Ectodermal cell (in vitro differentiated cells): ENCODE measurements at regions not wholly inside any gene's neighbourhood (a gene's known extent, or its start where the extent isn't known, plus 50 kb on each side); places are given as distances from the start of the nearest gene placed in this dataset.
"Not testable (repeated sequence)": the region's sequence is repeated elsewhere in the genome, so short reads cannot be mapped to it uniquely, and the experiment has no call there.

ENCODE experiments used
- H3K27ac ChIP-seq: 2 replicates; pipeline ENCODE4 v1.7.0; 2013; ENCODE audit warnings: mild to moderate bottlenecking, low read depth, low read length; ENCODE audit not compliant: insufficient read depth, poor library complexity, severe bottlenecking
- H3K27me3 ChIP-seq: 2 replicates; pipeline ENCODE4 v1.7.0; 2013; ENCODE audit warnings: mild to moderate bottlenecking, low read length; ENCODE audit not compliant: insufficient read depth, control insufficient read depth, poor library complexity, severe bottlenecking
- H3K36me3 ChIP-seq: one replicate; pipeline ENCODE4 v1.7.0; 2013; ENCODE audit warnings: low read length; ENCODE audit not compliant: control insufficient read depth, insufficient read depth
- H3K4me1 ChIP-seq: one replicate; pipeline ENCODE4 v1.7.0; 2013; ENCODE audit warnings: low read length; ENCODE audit not compliant: control insufficient read depth, insufficient read depth
- H3K4me3 ChIP-seq: 2 replicates; pipeline ENCODE4 v1.7.0; 2013; ENCODE audit warnings: low read depth, low read length, control low read depth; ENCODE audit not compliant: insufficient read depth
- H3K9me3 ChIP-seq: 2 replicates; pipeline ENCODE4 v1.7.0; 2013; ENCODE audit warnings: mild to moderate bottlenecking, low read length, moderate library complexity; ENCODE audit not compliant: control insufficient read depth
- WGBS, 2 experiments: methylation state at CpG; one replicate each; pipeline ENCODE4 v1.1.7; 2013; ENCODE audit warnings: missing lambda C conversion rate in 2 of 2; 5-methylcytosine and 5-hydroxymethylcytosine counted together

DNA sequence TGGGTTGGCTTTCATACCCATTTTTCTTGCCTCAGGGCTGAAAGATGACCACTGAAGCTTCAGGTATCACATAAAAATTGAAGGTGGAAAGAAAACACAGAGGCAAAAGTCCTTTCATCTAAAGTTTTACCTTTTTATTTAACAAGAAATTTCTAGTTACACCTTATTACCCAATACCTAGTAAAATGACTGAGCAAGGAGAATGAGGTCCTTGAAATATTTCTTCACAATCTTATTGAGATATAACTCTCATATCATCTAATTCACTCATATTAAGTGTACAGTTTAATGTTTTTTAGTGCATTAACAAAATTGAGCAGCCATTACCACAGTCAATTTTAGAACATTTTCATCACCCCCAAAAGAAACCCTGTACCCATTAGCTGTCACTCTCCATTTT lies 112.9 kb upstream of the ADTRP start:
- Histone ChIP-seq H3K27me3 (no peaks in the 10 kb centered on the region), H3K27ac (no peak overlapping the region), H3K4me3 (no peak overlapping the region), H3K4me1 (no peaks in the 10 kb centered on the region), H3K36me3 (no peaks in the 10 kb centered on the region), H3K9me3 (no peaks in the 10 kb centered on the region)

DNA sequence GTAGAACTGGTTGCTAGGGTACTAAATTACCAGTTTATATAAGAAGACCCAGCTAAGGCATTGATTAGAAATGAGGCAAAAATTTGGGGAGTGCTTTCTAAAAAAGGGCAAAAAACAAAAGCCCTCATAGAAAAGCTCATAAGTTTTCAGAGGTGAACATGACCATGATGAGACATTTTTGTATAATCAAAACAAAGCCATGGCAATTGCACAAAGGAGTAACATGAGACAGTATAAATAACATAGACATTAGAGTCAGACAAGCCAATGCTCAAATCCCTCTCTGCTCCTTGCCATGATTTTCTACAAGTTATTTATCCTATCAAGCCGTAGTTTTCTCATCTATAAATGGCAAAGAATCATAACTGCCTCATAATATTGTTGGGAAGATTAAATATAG lies 112.2 kb upstream of the ADTRP start:
- no peaks in the 10 kb centered on the region for H3K36me3 ChIP-seq
- no peaks in the 10 kb centered on the region for H3K4me1 ChIP-seq
- no peak overlapping the region for H3K4me3 ChIP-seq
- H3K27ac ChIP-seq, result no peak overlapping the region
- H3K27me3 ChIP-seq, result no peaks in the 10 kb centered on the region
- H3K9me3 ChIP-seq, result no peaks in the 10 kb centered on the region
- 71% methylated on average over 1 of the region's 1 CpG; no CpG with 5 or more reads in 1 of the 2 experiments for WGBS, 2 experiments

DNA sequence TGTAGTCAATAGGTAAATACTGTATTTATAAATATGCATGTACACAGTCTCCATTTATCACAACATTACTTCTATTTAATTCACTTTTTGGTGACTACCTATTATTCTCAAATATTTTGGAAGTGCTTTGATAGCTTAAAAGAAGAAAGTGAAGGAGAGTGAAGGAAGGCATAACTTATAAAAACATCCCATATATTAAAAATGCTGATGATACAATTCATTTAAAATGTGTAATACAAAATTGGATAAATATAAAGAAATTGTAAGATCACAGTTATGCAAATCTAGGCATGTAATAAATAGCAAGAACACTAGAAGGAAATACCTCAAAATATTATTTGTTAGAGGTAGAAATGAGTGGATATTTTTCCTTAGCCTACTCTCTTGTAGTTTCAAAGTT lies 111.6 kb upstream of the ADTRP start:
- H3K4me3 ChIP-seq, result no peak overlapping the region
- no peak overlapping the region for H3K27ac ChIP-seq
- H3K27me3 ChIP-seq, result no peaks in the 10 kb centered on the region
- no peaks in the 10 kb centered on the region for H3K4me1 ChIP-seq
- no peaks in the 10 kb centered on the region for H3K36me3 ChIP-seq
- H3K9me3 ChIP-seq, result no peaks in the 10 kb centered on the region

DNA sequence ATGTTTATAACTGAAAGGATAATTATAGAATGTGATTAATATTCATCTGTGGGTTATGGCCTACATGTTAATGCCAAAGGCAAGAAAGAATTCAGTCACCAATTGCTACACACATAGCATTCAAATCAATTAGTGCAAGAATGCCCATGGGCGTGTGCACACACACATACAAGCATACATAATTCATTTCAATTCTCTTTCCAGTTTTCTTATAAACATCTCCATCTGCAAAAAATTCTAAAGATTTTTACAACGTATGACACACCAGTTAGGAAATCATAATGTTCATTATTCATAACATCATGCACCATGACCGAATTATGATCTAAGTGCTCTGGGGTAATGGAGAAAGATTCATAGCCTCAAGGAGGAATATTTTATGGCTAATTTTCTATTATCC lies 111.0 kb upstream of the ADTRP start:
- no peaks in the 10 kb centered on the region for H3K36me3 ChIP-seq
- no peak overlapping the region for H3K4me3 ChIP-seq
- no peak overlapping the region for H3K27ac ChIP-seq
- H3K9me3 ChIP-seq, result no peaks in the 10 kb centered on the region
- H3K27me3 ChIP-seq, result no peaks in the 10 kb centered on the region
- WGBS, 2 experiments, result 94 to 95% methylated on average over 2 of the region's 3 CpGs
- no peaks in the 10 kb centered on the region for H3K4me1 ChIP-seq

DNA sequence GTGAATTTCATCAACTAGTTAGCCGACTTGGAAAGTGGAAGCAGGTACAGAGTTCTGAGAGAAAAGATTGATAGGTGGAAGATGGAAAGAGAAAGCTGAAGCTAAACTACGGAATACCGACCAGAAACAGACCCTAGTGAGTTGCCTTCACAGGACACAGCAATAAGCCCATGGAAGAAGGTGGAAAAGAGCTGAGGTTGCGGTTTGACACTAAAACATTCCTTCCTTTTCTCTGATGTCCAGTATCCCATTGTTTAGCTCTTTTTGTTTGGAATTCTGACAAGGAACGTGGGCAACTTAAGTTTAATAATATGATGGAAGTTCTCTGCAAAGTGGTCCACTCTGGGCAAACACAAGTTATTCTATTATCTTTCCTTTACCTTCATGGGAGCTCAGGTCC lies 110.1 kb upstream of the ADTRP start:
- Histone ChIP-seq H3K27ac (no peak overlapping the region), H3K9me3 (no peaks in the 10 kb centered on the region), H3K36me3 (no peaks in the 10 kb centered on the region), H3K27me3 (no peaks in the 10 kb centered on the region), H3K4me3 (no peak overlapping the region), H3K4me1 (no peaks in the 10 kb centered on the region)
- 93 to 97% methylated on average over 4 to 5 of the region's 5 CpGs for WGBS, 2 experiments

DNA sequence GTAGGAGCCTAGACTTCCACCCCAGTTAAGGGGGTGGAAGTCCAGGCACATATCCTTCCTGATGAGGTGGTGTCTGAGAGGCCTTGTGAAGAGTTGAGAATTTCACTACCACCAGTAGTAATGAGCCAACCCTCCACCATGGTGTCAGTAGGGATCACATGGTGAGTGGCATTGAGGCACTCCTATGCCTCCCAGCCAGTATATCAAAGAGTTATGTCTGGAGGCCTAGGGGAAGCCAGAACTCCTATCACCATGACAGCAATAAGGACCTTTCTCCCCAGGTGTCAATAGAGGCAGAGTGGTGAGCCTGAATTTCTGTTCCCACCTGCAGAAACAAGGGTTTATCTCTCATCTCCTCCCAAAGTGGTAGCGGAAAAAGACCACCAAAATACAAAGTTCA lies 106.6 kb upstream of the ADTRP start:
- Histone ChIP-seq H3K9me3 (no peaks in the 10 kb centered on the region), H3K27me3 (no peaks in the 10 kb centered on the region), H3K4me3 (no peak overlapping the region), H3K4me1 (no peaks in the 10 kb centered on the region), H3K27ac (no peak overlapping the region), H3K36me3 (no peaks in the 10 kb centered on the region)
- WGBS, 2 experiments, result 97 to 100% methylated on average over 1 of the region's 1 CpG

DNA sequence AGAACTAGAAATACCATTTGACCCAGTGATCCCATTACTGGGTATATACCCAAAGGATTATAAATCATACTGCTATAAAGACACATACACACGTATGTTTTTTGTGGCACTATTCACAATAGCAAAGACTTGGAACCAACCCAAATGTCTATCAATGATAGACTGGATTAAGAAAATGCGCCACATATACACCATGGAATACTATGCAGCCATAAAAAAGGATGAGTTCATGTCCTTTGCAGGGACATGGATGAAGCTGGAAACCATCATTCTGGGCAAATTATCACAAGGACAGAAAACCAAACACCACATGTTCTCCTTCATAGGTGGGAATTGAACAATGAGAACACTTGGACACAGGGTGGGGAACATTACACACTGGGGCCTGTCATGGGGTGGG lies 104.9 kb upstream of the ADTRP start:
- 91 to 94% methylated on average over 2 of the region's 2 CpGs for WGBS, 2 experiments
- peaks cover 10% of the 10 kb centered on the region for H3K4me1 ChIP-seq
- not testable (repeated sequence) for H3K4me3 ChIP-seq, H3K27ac ChIP-seq, H3K27me3 ChIP-seq, H3K36me3 ChIP-seq, H3K9me3 ChIP-seq

DNA sequence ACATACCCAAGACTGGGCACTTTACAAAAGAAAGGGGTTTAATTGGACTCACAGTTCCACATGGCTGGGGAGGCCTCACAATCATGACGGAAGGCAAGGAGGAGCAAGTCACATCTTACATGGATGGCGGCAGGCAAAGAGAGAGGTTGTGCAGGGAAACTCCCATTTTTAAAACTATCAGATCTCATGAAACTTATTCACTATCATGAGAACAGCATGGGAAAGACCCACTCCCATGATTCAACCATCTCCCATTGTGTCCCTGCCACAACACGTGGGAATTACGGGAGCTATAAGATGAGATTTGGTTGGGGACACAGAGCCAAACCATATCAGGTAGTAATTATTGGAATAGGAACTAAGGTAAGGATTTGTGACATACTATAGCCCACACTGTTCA lies 101.6 kb upstream of the ADTRP start:
- H3K4me3 ChIP-seq, H3K9me3 ChIP-seq, H3K27ac ChIP-seq, H3K36me3 ChIP-seq, H3K27me3 ChIP-seq: not testable (repeated sequence)
- 96 to 99% methylated on average over 4 of the region's 4 CpGs for WGBS, 2 experiments
- H3K4me1 ChIP-seq, result peaks cover 26% of the 10 kb centered on the region

DNA sequence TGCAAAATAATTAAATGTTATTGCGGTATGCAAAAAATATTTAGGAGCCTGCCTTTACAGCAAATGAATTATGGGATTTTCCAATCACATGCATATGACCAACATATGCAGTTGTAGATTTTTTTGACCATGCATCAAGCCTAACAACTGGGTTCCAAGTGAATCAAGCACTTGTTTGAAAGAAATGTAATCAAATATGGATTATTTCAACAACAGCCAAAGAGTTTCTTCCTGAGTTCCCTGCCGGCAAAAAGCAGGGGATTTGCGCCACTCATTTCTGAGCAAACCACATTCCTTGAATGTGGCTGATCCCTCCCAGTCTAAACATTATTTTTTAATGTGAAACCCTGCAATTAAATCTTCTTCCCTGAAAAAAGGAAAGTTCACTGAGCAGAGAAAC lies 100.1 kb upstream of the ADTRP start:
- H3K27ac ChIP-seq, result no peak overlapping the region
- no peak overlapping the region for H3K4me3 ChIP-seq
- H3K4me1 ChIP-seq, result peaks cover 26% of the 10 kb centered on the region
- H3K9me3 ChIP-seq, result no peaks in the 10 kb centered on the region
- no peaks in the 10 kb centered on the region for H3K36me3 ChIP-seq
- no peaks in the 10 kb centered on the region for H3K27me3 ChIP-seq
- 83 to 89% methylated on average over 3 of the region's 3 CpGs for WGBS, 2 experiments

DNA sequence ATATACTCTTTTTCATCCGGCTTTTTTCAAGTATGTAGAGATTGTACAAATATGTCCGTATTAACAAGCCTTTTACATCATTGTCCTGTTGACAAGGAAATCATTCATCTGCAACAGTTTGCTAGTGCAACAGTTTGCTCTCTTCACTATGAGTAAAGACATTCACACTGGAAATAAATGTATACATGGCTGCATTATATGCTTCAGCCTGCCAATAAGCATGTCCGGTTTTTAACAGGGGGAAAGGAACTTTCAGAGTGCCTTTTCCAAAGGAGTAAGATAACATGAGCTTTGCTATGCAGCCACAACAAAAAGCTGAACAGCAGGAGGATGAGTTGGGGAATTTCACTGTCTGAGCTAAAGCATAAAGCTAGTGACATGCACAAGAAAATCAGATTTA lies 99.4 kb upstream of the ADTRP start:
- H3K27ac ChIP-seq, result no peak overlapping the region
- no peaks in the 10 kb centered on the region for H3K36me3 ChIP-seq
- peaks cover 26% of the 10 kb centered on the region for H3K4me1 ChIP-seq
- H3K27me3 ChIP-seq, result no peaks in the 10 kb centered on the region
- no peaks in the 10 kb centered on the region for H3K9me3 ChIP-seq
- WGBS, 2 experiments, result 27 to 60% methylated on average over 1 to 3 of the region's 3 CpGs
- H3K4me3 ChIP-seq, result no peak overlapping the region

DNA sequence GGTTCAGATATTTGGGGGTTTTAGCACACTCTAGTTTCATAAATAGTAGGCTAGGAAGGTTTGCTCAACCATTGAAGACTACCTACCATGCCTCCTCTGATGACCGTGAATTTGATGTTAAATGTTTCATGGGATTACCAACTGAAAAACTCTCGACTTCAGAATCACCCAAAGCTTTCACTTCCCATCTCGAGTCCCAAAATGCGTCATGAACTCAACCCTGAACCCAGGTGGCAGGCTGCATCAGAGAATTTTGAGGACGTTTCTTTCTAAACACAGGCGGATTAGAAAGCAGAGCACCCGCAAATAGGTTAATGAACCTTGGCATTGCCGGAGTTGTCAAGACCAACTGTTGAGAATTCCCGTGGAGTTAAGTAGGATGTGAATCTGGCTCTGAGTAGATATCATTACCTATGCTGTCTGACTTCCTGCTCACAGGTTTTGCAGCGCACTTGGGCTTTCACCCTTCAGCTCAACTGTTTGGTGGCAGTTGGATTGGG lies 98.4 kb upstream of the ADTRP start:
- Histone ChIP-seq H3K4me1 (peaks cover 26% of the 10 kb centered on the region), H3K27ac (no peak overlapping the region), H3K36me3 (no peaks in the 10 kb centered on the region), H3K4me3 (no peak overlapping the region), H3K9me3 (no peaks in the 10 kb centered on the region), H3K27me3 (no peaks in the 10 kb centered on the region)
- 92 to 94% methylated on average over 10 of the region's 10 CpGs for WGBS, 2 experiments
